ENCODE measurements at regions not wholly inside any gene's neighbourhood (a gene's known extent, or its start where the extent isn't known, plus 50 kb on each side); places are given as distances from the start of the nearest gene placed in this dataset.

GRCh38 chr2:13950761-13951160 is 681.8 kb upstream of the LRATD1 start:
- TF ChIP-seq EZH2phosphoT487 (IDR thresholded peaks at IDR 0.05) (no peak), CTCF (IDR thresholded peaks at IDR 0.05) (no peak), EZH2 (IDR thresholded peaks at IDR 0.05) (no peak)
- Mint-ChIP-seq H3K36me3 (no peaks in the 10 kb centered on the region), H3K4me3 (no peak overlapping the region), H3K27me3 (ENCODE audit: insufficient read depth, low read depth) (no peaks in the 10 kb centered on the region), H3K4me1 (no peaks in the 10 kb centered on the region), H3K27ac (no peak overlapping the region), H3K9me3 (no peaks in the 10 kb centered on the region)
- Histone ChIP-seq H3K4me2 (no peak overlapping the region), H4K20me1 (ENCODE audit: low read depth) (no peaks in the 10 kb centered on the region), H3K27me3 (no peaks in the 10 kb centered on the region), H2AFZ (replicated peaks) (no peak overlapping the region), H3K27ac (no peak overlapping the region), H3K4me1 (no peaks in the 10 kb centered on the region), H3F3A (ENCODE audit: low read depth) (no peaks in the 10 kb centered on the region), H3K4me3 (no peak overlapping the region), H3K9ac (no peak overlapping the region), H3K9me3 (ENCODE audit: low read depth) (no peaks in the 10 kb centered on the region), H3K79me2 (ENCODE audit: low read depth) (no peaks in the 10 kb centered on the region), H3K36me3 (no peaks in the 10 kb centered on the region)
- no peak for DNase-seq (ENCODE audit: low spot score)

- Histone ChIP-seq H3K9ac (no peak overlapping the region), H3K36me3 (no peaks in the 10 kb centered on the region), H2AFZ (replicated peaks) (no peak overlapping the region), H3K9me3 (ENCODE audit: low read depth) (no peaks in the 10 kb centered on the region), H3K79me2 (ENCODE audit: low read depth) (no peaks in the 10 kb centered on the region), H3K4me1 (no peaks in the 10 kb centered on the region), H3K27ac (no peak overlapping the region), H3K27me3 (no peaks in the 10 kb centered on the region), H3K4me2 (no peak overlapping the region), H3K4me3 (no peak overlapping the region), H4K20me1 (ENCODE audit: low read depth) (no peaks in the 10 kb centered on the region), H3F3A (ENCODE audit: low read depth) (no peaks in the 10 kb centered on the region)
- H3K4me3 Mint-ChIP-seq, result no peak overlapping the region
- DNase-seq (ENCODE audit: low spot score), result no peak
- no peaks in the 10 kb centered on the region for H3K9me3 Mint-ChIP-seq
- no peaks in the 10 kb centered on the region for H3K36me3 Mint-ChIP-seq
- no peaks in the 10 kb centered on the region for H3K4me1 Mint-ChIP-seq
- TF ChIP-seq EZH2 (IDR thresholded peaks at IDR 0.05) (no peak), CTCF (IDR thresholded peaks at IDR 0.05) (no peak), EZH2phosphoT487 (IDR thresholded peaks at IDR 0.05) (no peak)
- no peak overlapping the region for H3K27ac Mint-ChIP-seq
- H3K27me3 Mint-ChIP-seq (ENCODE audit: insufficient read depth, low read depth), result peaks cover 2% of the 10 kb centered on the region
These were observed 663.7 kb upstream of the LRATD1 start for GRCh38 chr2:13968811-13969210.

GRCh38 chr2:13986119-13986720 is 646.3 kb upstream of the LRATD1 start:
- Histone ChIP-seq H3K9me3 (ENCODE audit: low read depth) (no peaks in the 10 kb centered on the region), H3K36me3 (no peaks in the 10 kb centered on the region), H3K4me1 (no peaks in the 10 kb centered on the region), H3K4me2 (no peak overlapping the region), H3K27ac (no peak overlapping the region), H3K9ac (no peak overlapping the region), H3F3A (ENCODE audit: low read depth) (no peaks in the 10 kb centered on the region), H2AFZ (replicated peaks) (no peak overlapping the region), H4K20me1 (ENCODE audit: low read depth) (no peaks in the 10 kb centered on the region), H3K27me3 (no peaks in the 10 kb centered on the region), H3K79me2 (ENCODE audit: low read depth) (no peaks in the 10 kb centered on the region), H3K4me3 (no peak overlapping the region)
- H3K27ac Mint-ChIP-seq, result no peak overlapping the region
- H3K9me3 Mint-ChIP-seq, result peaks cover 10% of the 10 kb centered on the region
- H3K4me3 Mint-ChIP-seq, result no peak overlapping the region
- no peak for TF ChIP-seq EZH2phosphoT487 (IDR thresholded peaks at IDR 0.05)
- no peak for TF ChIP-seq EZH2 (IDR thresholded peaks at IDR 0.05)
- no peak for TF ChIP-seq CTCF (IDR thresholded peaks at IDR 0.05)
- no peak for DNase-seq (ENCODE audit: low spot score)
- H3K27me3 Mint-ChIP-seq (ENCODE audit: insufficient read depth, low read depth), result peaks cover 2% of the 10 kb centered on the region
- H3K36me3 Mint-ChIP-seq, result no peaks in the 10 kb centered on the region
- no peaks in the 10 kb centered on the region for H3K4me1 Mint-ChIP-seq
